ENCODE measurements at regions not wholly inside any gene's neighbourhood (a gene's known extent, or its start where the extent isn't known, plus 50 kb on each side); places are given as distances from the start of the nearest gene placed in this dataset.
"Not testable (repeated sequence)": the region's sequence is repeated elsewhere in the genome, so short reads cannot be mapped to it uniquely, and the experiment has no call there.

DNA sequence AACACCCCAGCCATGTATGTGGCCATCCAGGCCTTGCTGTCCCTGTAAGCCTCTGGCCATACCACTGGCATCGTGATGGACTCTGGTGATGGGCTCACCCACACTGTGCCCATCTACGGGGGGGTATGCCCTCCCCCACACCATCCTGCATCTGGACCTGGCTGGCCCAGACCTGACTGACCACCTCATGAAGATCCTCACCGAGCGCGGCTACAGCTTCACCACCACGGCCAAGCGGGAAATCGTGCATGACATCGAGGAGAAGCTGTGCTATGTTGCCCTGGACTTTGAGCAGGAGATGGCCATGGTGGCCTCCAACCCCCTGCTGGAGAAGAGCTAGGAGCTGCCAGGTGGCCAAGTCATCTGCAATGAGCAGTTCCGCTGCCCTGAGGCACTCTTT, 80.4 kb upstream of the ZCCHC2 start:
- DNase-seq (ENCODE audit: extremely low spot score, insufficient read length, low read depth) (no peak), FAIRE-seq (no peak)

DNA sequence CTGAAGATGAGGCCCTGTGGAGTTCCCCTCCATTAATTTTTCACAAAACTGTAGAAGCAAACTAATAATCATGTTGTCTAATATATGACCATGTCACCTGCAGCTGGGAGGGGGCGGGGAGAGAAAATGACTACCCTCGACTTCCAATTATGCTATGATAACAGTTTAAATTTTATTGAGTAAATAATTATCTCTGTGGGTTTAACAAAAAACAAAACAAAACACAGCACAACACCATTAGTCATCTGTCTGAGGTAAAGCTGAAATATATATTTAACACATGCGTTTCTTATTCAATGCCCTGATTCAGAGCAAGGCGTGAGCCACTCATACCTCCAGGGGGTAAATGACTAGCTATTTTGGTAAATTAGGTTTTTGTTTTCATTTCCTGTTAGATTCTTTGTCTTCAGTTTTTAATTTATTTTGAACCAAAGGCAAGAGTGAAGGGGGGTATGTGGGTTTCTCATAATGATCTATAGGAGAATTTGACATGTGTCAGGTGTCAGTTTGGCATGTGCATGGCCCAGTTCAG, 77.4 kb upstream of the ZCCHC2 start:
- peak; percentile 5 for FAIRE-seq

GRCh38 chr18:62446511-62446910, 76.3 kb upstream of the ZCCHC2 start:
- FAIRE-seq (no peak), DNase-seq (ENCODE audit: extremely low spot score, insufficient read length, low read depth) (no peak)

More for the DNA sequence above, 77.4 kb upstream of the ZCCHC2 start:
- no peak for DNase-seq (ENCODE audit: extremely low spot score, insufficient read length, low read depth)

DNA sequence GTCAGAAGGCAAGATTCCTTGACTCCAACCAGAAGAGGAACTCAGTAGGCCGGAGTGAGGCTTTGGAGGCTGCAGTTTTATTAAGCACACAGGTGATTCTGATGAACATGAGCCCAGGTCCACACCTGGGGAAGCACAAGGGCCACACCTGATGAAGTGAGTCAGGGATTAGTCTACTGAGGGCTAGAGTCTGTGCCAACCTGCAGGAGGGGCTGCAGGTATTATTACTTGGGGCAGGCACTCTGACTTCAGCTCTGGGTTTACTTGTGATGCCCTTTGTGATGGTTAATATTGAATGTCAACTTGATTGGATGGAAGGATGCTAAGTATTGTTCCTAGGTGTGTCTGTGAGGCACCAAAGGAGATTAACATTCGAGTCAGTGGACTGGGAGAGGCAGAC, 75.2 kb upstream of the ZCCHC2 start:
- DNase-seq (ENCODE audit: extremely low spot score, insufficient read length, low read depth) (no peak), FAIRE-seq (no peak)

DNA sequence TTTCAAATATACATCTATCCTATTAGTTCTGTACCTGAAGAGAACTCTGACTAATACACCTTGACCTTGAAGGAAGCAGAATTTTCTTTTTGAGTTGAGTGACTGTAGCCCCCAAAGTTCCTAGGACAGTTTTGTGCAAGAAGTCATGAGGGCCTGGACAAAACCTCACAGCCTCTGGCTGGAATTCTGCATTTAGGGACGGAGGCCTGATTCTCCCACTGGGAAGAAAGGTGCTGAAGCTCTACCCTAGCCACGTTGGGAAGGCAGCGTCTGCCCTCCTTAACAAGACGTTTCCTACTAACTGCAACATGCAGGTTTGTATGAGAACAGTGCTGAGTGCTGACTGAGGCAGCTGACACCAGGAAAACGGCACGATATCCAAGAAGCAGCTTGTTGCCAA, 74.4 kb upstream of the ZCCHC2 start:
- no peak for DNase-seq (ENCODE audit: extremely low spot score, insufficient read length, low read depth)
- no peak for FAIRE-seq

DNA sequence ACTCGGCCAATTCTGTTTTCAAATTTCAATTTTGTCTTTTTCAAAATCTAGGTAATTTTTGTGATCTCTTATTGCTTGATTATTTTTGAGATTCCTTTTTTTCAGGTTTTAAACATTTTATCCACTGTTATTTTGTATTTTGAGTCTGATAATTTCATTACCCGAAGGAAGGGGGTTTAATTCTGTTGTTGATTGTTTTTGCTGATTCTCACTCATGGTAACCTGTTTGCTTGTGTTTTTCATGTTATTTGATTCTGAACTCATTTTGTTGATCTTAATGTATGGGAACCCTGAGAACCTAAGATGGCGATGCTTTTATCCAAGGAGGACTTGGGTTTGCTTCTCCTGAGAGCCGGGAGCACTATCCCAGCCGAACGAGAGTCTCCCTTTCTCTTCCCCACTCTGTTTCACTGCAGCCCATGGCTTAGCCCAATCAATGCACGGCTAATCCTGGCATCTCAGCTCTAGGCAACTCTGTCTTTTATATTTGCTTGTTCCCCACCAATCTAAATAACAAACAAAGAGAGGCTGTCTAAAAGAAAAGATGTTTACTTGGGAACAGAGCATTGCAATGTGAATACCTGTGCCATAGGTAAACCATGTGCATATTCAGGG, 73.2 kb upstream of the ZCCHC2 start:
- no peak for DNase-seq (ENCODE audit: extremely low spot score, insufficient read length, low read depth)
- FAIRE-seq, result no peak

GRCh38 chr18:62450175-62450545, 72.7 kb upstream of the ZCCHC2 start:
- DNase-seq (ENCODE audit: extremely low spot score, insufficient read length, low read depth), result no peak
- no peak for FAIRE-seq

DNA sequence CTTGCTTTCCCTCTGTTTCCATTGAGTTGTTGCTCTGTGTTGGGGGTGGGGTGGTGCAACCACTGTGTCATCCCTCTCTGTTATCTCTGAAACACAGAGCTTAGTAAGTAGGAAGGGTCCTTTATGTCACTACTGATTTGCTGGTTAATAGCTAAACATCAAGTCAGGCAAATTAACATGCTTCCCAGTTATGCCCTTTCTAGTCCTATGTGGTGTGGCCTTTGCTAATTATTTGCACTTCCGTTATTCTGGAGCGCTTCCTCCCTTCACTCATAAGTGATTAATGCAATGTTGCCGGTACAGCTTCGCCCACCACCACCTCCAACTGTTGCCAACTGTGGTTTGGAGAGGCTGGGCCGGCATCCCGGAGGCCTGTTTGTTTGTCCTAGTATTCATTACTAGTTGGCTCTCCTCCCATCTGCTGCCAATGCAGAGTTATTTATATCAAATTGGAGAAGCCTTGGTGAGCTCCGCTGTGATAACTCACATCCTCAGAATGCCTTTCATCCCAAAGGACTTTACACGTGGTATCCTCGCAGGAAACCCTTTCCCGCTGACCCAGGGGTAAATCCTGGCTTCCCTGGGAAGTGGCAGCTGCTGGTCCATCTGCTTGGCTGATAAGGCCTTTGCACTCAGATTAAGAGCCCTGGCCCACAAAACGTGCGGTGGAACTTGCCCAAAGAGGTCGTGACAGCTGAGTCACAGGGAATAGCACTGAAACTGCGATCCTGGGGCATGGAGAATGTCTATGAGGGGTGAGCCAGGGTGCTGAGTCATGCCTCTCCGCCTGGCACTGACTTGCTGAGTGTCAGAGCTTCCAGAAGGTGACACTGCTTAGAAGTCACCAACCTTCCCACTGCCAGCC, 72.0 kb upstream of the ZCCHC2 start:
- DNase-seq (ENCODE audit: extremely low spot score, insufficient read length, low read depth) (no peak), FAIRE-seq (no peak)

- FAIRE-seq, result no peak
- DNase-seq (ENCODE audit: extremely low spot score, insufficient read length, low read depth), result no peak
Observed at GRCh38 chr18:62452280-62452831, 70.5 kb upstream of the ZCCHC2 start.

DNA sequence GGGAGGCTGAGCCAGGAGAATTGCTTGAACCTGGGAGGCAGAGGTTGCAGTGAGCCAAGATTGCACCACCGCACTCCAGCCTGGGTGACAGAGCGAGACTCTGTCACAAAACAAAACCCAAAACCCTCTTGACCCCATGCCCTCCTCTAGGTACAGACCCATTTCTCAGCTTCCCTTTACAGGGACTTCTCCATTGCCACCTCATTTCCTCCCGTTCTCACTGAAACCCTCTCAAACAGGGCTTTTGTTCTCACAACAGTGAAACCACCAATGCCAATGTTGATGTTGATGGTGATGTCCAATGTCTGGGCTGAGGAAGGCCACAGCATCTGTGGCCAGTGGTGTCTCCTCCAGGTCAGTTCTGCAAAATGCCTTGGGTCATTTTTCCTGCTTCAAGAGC, 69.0 kb upstream of the ZCCHC2 start:
- DNase-seq (ENCODE audit: extremely low spot score, insufficient read length, low read depth) (no peak), FAIRE-seq (peak; percentile 66)

GRCh38 chr18:62454527-62454926, 68.3 kb upstream of the ZCCHC2 start:
- FAIRE-seq, result no peak
- no peak for DNase-seq (ENCODE audit: extremely low spot score, insufficient read length, low read depth)

GRCh38 chr18:62455222-62455621, 67.6 kb upstream of the ZCCHC2 start:
- DNase-seq (ENCODE audit: extremely low spot score, insufficient read length, low read depth) (no peak), FAIRE-seq (no peak)

GRCh38 chr18:62457877-62458276, 64.9 kb upstream of the ZCCHC2 start:
- DNase-seq (ENCODE audit: extremely low spot score, insufficient read length, low read depth) (no peak), FAIRE-seq (no peak)

GRCh38 chr18:62458346-62458745, 64.5 kb upstream of the ZCCHC2 start:
- DNase-seq (ENCODE audit: extremely low spot score, insufficient read length, low read depth) (no peak), FAIRE-seq (no peak)

GRCh38 chr18:62458868-62459716, 63.7 kb upstream of the ZCCHC2 start:
- FAIRE-seq (no peak), DNase-seq (ENCODE audit: extremely low spot score, insufficient read length, low read depth) (no peak)

DNA sequence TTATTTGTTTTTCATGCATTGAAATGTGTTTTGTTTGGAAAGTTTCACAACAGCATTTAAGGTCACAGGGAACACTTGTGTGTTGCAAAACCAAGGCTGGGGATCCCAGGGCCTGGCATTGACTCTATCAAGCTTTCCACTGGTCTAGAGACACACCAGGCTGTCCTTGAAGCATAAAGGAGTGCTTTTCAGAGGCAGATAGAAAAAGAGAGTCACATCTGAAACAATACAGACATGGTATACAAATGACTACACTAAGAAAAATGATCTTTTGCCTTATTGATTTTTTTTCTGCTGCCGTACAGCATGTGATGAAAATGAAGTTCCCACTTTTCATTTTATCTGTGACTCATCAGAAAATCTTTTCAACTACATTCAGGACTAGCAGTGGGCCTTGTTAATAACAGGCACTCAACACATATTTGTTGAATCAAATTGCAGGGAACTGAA, 61.9 kb upstream of the ZCCHC2 start:
- FAIRE-seq (no peak), DNase-seq (ENCODE audit: extremely low spot score, insufficient read length, low read depth) (no peak)

DNA sequence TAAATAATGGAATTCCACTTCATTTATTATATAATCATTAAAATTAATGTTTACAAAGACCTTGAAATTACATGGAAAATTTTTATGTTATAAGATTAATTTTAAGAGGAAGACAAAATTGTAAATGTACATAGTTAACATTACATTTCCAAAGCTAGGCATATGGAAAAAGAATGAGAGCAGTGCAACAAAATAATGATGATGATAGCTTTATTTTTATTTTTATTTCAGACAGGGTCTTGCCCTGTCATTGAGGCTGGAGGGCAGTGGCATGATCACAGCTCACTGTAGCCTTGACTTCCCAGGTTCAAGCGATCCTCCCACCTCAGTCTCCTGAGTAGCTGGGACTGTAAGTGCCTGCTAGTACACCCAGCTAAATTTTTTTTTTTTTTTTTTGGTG, 61.2 kb upstream of the ZCCHC2 start:
- DNase-seq (ENCODE audit: extremely low spot score, insufficient read length, low read depth) (no peak), FAIRE-seq (no peak)

DNA sequence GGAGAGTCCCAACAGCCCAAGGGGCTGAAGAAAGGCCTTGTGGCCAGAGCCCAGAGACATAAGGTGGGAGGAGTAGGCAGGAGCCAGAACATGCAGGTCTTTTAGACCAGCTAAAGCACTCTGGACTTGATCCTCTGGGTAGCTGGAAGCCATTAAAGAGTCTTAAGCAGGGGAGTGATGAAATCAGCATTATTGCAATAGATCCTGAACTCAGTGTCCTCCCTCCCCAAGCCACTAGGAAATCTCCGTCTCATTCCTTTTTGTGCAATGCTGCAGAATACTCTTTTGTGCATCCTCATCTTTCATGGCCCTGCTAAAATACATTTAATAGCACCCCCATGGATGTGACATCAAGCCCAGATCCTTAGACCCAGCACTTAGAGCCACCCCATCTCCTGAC, 58.6 kb upstream of the ZCCHC2 start:
- FAIRE-seq (no peak), DNase-seq (ENCODE audit: extremely low spot score, insufficient read length, low read depth) (no peak)

DNA sequence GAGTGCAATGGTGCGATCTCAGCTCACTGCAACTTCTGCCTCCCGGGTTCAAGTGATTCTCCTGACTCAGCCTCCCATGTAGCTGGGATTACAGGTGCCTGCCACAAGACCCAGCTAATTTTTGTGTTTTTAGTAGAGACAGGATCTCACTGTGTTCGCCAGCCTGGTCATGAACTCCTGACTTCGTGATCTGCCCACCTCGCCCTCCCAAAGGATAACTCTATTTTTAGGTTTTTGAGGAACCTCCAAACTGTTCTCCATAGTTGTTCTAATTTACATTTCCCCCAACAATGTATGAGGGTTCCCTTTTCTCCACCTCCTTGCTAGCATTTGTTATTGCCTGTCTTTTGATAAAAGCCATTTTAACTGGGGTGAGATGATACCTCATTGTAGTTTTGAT, 53.7 kb upstream of the ZCCHC2 start:
- not testable (repeated sequence) for FAIRE-seq; DNase-seq (ENCODE audit: extremely low spot score, insufficient read length, low read depth)

Measured in GM18507 (cell line).